Esophagus muscularis mucosa (tissue), 4 donors: ENCODE measurements at regions not wholly inside any gene's neighbourhood (a gene's known extent, or its start where the extent isn't known, plus 50 kb on each side); places are given as distances from the start of the nearest gene placed in this dataset.

Experiments used
- EP300 ChIP-seq: sonication (generic); formaldehyde crosslinking; IDR thresholded peaks from one replicate; pipeline ENCODE4 v1.6.1; 2017; ENCODE audit warnings: antibody characterized with exemption
- POLR2A ChIP-seq: fragments of 450-650 bp; IDR thresholded peaks from one replicate; pipeline ENCODE4 v1.6.1; 2017; ENCODE audit warnings: antibody characterized with exemption, moderate library complexity, mild to moderate bottlenecking, low read depth
- POLR2AphosphoS5 ChIP-seq, 2 donors: sonication (generic); formaldehyde crosslinking; IDR thresholded peaks; one replicate each; pipeline ENCODE4 v1.6.1; 2017; ENCODE audit warnings: antibody characterized with exemption in 2 of 2
- TF ChIP-seq, protein P1 (sequence below), 3 experiments: fragments of 200-600 bp in 2 of 3; fragments of 450-650 bp in 1 of 3; sonication (generic) in 2 of 3; IDR thresholded peaks; one replicate each; pipeline ENCODE4 v1.5.1; 2017 to 2019; ENCODE audit warnings: antibody characterized with exemption in 3 of 3, mild to moderate bottlenecking in 2 of 3, moderate library complexity in 1 of 3

DNA sequence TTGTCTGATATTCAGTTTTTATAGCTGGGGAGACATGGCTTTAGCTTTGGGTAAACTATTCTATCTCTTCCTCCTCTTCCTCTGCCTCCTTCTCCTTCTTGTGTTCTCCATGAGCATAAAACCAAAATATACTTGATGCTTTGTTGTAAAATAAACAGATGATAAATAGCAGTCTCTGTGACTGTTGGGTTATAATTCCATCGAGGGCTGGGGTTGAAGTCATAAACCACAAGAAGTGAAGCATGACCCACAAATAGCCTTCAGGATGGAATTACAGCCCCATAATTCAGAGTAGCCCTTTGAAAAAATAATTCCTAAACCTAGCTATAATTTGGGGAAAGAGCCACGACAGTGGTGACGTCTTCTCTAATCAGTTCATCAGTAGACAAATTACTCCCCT, 177.7 kb downstream of the SNX19 start:
- TF ChIP-seq, protein P1, sequence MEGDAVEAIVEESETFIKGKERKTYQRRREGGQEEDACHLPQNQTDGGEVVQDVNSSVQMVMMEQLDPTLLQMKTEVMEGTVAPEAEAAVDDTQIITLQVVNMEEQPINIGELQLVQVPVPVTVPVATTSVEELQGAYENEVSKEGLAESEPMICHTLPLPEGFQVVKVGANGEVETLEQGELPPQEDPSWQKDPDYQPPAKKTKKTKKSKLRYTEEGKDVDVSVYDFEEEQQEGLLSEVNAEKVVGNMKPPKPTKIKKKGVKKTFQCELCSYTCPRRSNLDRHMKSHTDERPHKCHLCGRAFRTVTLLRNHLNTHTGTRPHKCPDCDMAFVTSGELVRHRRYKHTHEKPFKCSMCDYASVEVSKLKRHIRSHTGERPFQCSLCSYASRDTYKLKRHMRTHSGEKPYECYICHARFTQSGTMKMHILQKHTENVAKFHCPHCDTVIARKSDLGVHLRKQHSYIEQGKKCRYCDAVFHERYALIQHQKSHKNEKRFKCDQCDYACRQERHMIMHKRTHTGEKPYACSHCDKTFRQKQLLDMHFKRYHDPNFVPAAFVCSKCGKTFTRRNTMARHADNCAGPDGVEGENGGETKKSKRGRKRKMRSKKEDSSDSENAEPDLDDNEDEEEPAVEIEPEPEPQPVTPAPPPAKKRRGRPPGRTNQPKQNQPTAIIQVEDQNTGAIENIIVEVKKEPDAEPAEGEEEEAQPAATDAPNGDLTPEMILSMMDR (IDR thresholded peaks at IDR 0.05), result no peak
- TF ChIP-seq EP300 (no peak), POLR2A (no peak), POLR2AphosphoS5 (IDR thresholded peaks at IDR 0.05) (no peak)
